Hepatic stellate cell (primary cell): ENCODE measurements at regions not wholly inside any gene's neighbourhood (a gene's known extent, or its start where the extent isn't known, plus 50 kb on each side); places are given as distances from the start of the nearest gene placed in this dataset.

Experiments used
- DNase-seq: peaks from one replicate; pipeline ENCODE4 v3.0.0; 2011; ENCODE audit warnings: low spot score

DNA sequence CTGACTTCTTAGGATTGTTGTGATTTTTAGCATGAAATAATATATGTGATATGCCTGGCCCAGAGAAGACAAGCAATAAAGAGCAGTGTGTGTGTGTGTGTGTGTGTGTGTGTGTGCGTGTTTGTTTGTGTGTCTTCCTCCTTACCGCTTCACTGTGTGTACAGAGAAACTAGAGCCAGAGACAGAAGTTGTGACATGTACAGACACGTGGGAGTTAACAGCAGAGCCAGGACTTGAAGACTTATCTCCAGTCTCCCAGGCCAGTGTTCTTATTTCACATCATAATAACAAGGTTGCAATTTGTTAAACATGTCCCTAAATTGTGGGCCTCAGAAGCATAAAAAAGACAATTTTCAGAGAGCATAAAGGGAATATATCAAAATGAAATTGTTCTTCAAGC is 192.0 kb upstream of the JUN start:
- DNase-seq, result no peak

- DNase-seq, result no peak
These were observed 192.4 kb upstream of the JUN start for GRCh38 chr1:58976294-58976693.

DNA sequence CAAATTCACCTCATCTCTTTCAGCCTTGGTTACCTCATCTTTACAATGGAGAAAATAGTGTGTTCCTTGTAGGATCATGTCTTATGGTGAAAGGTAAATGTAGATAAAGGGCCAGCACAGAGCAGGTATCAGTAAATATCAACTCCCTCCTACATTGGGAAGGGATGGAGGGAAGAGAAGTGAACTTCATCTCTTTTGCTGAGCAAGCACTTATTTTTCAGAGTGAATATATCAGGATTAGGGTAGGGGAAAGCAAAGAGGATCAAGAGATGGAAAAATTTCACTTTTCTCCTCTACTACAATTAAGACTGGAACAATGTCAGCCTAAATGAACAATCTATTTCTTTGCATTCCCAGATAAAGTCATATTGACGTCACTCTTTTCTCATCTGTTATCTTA is 193.8 kb upstream of the JUN start:
- DNase-seq, result no peak

GRCh38 chr1:58978096-58978495 is 194.2 kb upstream of the JUN start:
- DNase-seq, result no peak

- no peak for DNase-seq
These were observed 195.2 kb upstream of the JUN start for GRCh38 chr1:58979086-58979485.

DNA sequence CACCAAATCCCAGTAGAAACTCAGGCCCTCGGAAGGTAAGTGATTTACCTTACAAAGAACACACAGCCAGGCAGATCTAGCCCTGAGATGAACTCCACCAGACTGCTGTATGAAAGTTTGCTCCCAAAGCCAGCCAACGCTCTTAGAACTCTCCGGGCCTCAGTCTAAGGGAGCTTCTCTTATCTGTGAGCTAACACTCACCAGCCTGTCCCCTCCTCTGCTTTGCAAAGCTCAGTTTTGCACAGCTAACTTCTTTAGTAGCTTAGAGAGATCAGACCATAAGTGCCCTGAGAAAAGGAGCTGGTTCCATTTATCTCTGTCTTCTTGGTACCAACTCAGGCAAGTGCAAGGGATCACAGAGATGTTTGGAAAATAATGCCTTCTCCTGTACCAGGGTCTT is 195.8 kb upstream of the JUN start:
- DNase-seq, result no peak

DNA sequence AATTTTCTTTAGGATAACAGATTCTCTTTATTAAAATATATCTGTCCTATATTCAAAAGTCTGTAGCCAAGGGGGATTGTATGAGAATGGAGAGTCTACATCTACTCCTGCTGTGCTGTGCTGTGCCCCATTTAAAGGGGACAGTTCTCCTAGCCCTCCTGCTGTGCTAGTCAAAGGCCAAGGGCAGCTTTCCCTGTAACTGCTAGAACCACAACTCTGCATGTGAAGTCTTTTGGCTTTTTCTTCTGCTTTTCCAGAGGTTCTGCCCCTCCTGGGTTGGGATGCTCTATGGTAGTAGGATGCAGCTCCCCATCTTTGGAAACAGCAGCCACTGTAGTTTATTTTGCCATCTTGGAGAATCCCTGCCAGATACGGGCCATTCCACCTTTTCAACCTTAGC is 197.5 kb upstream of the JUN start:
- no peak for DNase-seq

- no peak for DNase-seq
These were observed 198.6 kb upstream of the JUN start for GRCh38 chr1:58982259-58982998.

DNA sequence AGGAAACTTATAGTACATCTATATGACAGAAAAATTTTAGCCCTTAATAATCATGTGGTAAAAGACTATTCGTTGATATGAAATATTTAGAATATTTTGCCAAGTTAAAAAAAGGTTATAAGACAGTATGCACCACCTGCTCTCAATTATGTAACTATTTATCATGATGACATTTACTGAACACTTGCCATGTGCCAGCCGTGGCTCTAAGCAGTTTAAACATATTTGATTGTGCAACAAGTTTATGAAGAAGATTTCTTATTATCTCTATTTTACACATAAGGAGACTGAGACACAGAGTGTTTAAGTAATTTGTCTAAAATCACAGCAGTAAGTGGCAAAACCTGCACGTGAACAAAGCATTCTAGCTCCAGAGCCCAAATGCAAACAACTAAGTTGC is 199.3 kb upstream of the JUN start:
- no peak for DNase-seq

DNA sequence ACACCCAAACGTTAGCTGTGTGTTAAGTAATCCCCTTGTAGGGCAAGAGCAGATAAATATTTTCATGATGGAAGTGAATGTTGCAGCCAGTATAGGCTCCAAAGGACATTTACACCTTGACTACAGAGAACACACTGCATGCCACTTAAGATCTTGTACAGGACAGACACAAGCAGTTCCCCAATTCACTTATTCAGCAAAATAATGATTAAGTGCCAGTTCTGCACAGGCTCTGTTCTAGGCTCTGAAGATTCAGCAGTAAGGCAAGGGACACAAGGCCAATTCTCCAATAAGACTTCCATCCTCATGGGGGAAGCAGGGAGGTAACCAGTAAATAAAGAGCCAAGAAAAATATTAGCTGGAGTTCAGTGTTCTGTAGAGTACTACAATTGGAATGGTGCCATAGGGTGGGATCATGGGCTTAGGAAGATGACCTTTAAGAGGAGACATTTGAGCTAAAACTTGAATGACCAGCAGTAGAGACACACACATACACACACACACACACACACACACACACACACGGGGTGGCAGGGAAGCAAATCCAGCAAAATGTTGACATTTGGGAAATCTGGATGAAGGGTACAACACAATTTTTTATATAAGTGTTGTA is 199.9 kb upstream of the JUN start:
- no peak for DNase-seq

DNA sequence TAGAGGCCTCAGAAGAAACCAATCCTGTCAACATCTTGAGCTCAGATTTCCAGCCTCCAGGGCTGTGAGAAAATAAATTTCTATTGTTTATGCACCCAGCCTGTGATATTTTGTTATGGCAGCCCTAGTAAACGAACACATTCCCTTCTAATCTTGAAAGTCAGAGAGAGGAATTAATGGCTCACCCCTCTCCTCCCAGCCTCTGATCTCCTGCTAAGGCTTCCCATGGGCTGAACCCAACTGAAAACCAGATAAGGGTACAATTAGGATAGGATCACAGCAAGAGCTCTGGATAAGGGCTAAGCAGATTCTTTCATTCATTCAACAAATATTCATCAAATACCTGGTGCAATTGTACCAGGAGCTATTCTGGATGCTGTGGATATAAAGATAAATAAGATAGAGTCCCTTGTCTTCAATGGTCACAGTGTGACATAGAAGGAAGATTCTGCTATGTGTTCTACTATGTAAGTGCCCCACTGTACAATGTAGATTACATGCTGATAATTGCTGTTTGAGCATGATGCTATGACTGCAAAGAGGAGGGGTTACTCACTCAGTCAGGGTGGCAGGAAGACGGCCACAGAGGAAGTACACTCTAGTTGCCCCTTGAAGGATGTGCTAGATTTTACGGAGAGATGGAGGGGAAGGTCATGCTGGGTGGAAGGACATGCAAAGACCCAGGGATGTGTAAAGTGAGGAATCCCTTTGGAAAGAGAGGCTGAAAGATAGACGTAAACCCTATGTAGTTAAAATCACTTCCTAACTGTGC is 203.3 kb upstream of the JUN start:
- no peak for DNase-seq

- DNase-seq, result no peak
These were observed 204.9 kb upstream of the JUN start for GRCh38 chr1:58988752-58989151.

- DNase-seq, result no peak
These were observed 206.0 kb upstream of the JUN start for GRCh38 chr1:58989845-58990244.

DNA sequence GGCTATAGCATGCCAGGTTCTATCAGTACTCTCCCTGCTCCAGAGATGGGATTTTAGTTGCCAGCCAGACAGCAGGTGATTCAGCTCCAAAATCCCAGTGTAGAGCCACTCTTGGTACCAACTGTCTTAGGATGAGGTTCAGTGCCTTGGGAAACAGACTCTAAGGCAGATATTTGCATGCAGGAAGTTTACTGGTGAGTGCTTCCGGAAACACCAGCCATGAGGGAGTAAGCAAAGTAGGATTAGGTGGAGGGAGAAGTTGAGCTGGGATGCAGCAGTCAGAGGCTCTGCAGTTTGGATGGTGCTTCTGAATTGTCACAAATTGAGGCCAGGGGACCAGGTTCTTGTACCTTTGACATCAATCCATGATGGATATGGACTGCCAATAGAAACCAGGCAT is 207.5 kb upstream of the JUN start:
- no peak for DNase-seq

DNA sequence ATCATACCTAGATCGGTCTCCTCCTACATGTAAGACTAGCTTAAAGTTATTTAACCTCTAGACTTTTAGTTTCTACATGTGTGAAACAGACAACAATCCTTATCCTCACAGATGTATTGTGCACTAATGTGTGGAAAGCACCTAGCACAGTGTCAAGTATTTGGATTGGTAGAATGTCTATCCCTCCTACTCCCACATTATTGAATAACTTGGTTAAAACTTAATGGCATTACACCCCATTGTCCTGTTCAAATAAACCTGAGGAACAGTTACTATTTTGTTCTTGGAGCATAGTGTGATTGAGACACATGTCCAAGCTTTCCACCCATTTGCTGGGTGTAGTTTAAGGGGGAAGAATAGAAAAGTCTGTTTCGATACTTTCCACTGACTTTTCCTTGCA is 208.8 kb upstream of the JUN start:
- DNase-seq, result no peak

- DNase-seq, result no peak
These were observed 209.6 kb upstream of the JUN start for GRCh38 chr1:58993403-58993802.

GRCh38 chr1:58994664-58995063 is 210.8 kb upstream of the JUN start:
- no peak for DNase-seq

GRCh38 chr1:58996341-58997059 is 212.7 kb upstream of the JUN start:
- DNase-seq, result no peak

DNA sequence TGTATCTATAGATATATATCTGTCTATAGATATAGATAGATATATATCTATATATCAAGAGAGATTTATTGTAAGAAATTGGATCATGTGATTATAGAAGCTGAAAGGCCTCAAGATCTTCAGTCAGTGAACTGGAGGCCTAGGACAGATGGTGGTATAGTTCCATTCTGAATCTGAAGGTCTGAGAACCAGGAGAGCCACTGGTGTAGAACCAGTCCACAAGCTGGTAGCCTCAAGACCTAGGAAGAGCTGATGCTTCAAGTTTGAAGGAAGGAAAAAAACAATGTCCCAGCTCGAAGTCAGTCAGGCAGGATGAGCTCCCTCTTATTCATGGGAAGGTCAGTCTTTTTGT is 213.2 kb upstream of the JUN start:
- no peak for DNase-seq

DNA sequence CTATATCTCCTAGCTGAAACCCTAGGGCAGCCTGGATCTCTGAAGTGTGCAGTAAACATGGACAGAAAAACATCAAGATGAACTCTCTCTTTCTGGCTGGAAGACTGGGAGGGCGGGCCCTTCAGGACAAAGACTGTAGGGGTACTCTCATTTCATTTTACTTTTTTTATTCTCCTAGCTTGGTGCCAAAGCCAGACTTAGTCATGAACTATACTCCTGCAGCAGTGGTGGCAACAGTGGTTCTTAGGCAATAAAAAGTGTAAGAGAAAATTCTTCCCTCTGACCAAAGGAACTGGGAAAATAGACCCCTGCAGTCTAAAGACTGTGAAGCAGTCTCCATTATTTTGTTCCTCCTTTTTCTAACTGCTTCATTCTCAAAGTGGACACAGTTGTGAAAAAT is 213.8 kb upstream of the JUN start:
- DNase-seq, result no peak

DNA sequence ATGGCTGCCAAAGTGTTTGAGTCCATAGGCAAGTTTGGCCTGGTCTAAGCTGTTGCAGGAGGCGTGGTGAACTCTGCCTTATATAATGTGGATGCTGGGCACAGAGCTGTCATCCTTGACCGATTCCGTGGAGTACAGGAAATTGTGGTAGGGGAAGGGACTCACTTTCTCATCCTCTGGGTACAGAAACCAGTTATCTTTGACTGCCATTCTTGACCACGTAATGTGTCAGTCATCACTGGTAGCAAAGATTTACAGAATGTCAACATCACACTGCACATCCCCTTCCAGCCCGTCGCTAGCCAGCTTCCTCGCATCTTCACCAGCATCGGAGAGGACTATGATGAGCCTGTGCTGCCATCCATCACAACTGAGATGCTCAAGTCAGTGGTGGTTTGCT is 215.8 kb upstream of the JUN start:
- DNase-seq, result no peak

GRCh38 chr1:59004755-59005154 is 220.9 kb upstream of the JUN start:
- no peak for DNase-seq
